ENCODE measurements at regions not wholly inside any gene's neighbourhood (a gene's known extent, or its start where the extent isn't known, plus 50 kb on each side); places are given as distances from the start of the nearest gene placed in this dataset.

GRCh38 chr10:81034383-81034782, 496.7 kb downstream of the SH2D4B start:
- DNase-seq: no peak

DNA sequence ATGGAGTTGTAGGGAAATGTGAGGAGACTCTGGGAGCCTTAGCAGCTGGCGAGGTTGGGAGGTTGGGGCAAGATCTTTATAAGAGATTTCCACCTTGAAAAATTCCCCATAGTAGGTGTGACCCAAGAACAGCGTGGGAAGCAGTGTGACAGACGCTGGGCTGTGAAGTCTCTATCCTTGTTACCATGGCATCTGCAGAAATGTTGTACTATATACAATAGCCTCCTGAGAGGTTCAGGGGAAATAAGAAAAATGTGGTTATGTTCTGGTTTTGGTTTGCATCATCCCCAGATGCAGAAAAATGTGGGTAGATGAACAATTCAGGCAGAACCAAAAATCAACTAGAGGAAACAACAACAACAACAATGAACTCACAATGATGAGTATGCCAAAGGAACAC, 498.6 kb downstream of the SH2D4B start:
- DNase-seq: no peak

- DNase-seq: no peak
These were observed 502.3 kb downstream of the SH2D4B start for GRCh38 chr10:81040031-81040430.

DNA sequence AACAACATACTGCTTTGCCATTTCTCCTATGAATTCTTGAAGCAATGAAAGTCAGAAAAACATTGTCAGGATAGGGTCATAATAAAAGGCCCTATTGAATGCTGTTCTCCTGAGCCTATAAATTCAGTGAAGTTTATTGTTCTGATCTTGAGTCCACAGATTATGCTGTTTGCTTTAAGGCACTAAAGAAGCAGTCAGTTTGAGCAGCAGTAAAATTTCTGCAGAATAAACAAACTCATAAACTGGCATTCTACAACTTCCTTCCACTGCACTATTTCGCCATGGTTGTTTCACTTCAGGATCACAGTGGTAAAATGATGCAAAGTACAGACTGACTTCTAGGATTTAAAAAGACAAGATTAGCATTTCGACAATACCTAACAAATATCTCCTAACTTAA, 503.2 kb downstream of the SH2D4B start:
- no peak for DNase-seq

DNA sequence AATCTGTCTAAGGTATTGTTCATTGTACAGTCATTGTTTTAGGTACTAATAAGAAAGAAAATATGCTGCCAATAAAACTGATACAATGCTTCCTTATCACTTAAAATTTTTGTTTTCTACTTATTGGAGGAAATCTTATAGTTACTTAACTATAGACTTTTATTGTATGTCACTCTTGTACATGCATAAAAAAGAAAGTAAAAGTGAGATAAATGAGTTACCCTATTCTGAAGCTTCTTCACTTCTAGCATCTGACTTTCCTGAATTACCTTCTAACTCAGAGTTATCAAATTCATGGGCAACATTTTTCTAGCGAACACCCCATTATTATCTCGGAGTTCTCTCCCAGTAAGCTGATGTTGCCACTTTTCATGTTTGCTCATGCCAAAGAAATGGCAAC, 504.9 kb downstream of the SH2D4B start:
- no peak for DNase-seq

DNA sequence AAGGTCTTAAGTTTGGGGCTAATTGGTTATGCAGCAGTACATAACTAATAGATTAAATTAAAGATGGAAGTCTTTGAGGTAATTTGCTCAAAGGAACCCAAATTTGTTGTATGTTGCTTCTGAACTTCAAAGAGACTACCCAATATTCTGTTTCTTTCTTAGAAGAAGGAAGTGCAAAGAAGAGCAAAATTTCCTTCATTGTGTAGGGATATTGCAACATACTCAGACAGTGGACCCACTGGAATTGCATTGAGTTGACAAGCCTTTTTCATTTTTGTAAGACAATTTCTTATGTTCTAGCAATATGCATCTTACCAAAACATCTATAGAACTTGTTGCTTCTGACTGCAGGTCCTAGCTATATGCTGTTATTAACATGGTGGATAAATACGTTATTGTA, 527.8 kb downstream of the SH2D4B start:
- no peak for DNase-seq

- DNase-seq: no peak
These were observed 530.8 kb downstream of the SH2D4B start for GRCh38 chr10:81068460-81068859.

GRCh38 chr10:81071087-81071796, 533.5 kb downstream of the SH2D4B start:
- DNase-seq: no peak

- no peak for DNase-seq
These were observed 535.5 kb downstream of the SH2D4B start for GRCh38 chr10:81073155-81073554.

DNA sequence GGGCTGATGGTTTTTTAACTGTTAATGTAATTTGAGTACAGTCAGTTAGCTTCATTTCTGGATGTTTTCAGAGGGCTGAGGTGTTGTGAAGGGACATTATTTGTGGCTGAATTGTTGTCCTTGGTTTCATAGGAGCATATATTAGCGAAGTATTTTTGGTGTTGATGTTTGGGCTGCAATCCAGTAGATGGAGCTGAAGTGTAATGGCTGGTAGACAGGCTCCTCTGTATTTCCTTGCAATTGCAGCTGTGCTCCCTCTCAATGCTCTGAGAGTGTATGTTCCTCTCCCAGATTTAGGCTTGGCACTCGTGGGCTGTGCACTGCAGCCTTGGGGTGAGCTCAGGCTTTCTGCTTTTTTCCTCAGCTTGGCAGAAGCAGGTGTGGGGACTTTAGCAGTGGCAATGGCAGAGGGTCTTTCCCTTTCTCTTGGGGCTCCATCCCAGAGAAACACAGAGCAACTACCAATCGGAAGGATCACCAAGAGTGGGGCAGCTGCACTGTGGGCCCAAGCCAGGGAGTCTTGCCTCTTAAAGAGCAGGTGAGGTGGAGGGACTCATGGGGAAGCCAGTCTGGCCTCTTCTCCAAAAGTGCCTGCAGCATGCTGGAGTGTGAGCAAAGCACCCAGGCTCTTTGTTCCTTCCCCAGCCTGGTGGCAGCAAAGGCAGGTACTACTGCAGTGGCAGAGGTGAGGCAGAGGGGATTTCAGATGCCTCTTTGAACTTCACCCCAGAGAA, 544.4 kb downstream of the SH2D4B start:
- no peak for DNase-seq

DNA sequence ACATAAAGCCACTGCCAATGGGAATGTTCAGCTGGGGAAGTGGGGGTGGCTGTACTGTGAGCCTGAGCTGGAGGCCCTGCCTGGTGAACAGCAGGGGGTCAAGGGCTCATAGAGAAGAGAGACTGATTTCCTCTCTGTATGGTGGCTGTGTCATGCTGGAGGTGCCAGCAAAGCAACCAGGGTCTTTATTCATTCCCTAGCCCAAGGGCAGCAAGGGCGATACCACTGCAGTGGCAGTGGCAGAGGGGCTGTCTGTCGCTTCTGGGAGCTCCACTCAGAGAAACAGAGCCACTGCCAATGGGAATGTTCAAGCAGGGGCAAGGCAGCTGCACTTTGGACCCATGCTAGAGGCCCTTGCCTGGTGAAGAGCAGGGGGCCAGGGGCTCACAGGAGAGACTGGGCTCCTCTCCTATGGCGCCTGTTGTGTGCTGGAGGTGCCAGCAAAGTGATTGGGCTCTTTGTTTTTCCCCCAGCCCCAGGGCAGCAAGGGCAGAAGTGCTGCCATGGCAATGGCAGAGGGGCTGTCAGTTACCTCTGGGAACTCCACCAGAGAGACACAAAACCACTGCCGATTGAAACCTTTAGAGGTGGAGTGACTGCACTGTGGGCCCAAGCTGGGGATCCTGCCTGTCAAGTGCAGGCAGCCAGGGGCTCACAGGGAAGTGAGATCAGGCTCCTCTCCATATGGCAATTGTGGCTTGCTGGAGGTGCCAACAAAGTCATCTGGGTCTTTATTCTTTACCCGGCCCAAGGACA, 545.1 kb downstream of the SH2D4B start:
- DNase-seq: no peak

DNA sequence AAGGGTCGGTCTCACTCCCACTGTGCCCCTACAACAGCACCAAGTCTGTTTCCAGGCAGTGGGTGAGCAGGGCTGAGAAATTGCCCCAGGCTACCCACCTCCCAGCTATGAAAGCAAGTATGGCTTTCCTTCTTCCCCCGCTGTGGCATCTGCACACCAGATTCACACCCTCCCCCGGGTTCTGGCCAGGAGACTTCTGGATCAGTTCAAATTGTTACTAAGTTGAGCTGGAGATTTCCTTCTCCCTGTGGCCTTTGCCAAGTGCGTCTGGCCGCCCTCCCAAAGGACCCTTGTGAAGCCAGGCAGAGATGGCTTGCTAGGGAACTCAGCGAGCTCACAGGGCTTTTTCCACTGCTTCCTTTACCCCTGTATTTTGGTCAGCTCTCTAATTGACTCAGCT, 555.4 kb downstream of the SH2D4B start:
- DNase-seq: no peak

GRCh38 chr10:81095238-81095637, 557.5 kb downstream of the SH2D4B start:
- no peak for DNase-seq

GRCh38 chr10:81096558-81096957, 558.9 kb downstream of the SH2D4B start:
- DNase-seq: no peak

DNA sequence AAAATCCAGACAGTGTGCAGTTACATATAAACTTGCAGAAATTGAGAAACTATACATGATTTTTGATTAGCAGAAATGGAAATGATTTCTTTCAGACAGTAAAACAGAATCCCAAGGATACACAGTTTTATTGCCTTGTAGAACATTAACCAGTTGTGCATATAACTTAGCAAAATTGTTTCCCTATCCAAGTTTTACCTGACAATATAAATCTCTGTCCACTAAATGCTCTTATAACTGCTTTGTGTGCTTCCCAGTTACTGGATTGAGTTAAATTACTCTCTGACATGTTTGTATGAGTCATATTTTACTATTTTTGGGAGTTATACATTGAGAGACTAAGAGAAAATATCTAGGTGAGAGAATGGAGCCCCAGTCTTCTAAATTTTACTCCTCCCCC, 563.4 kb downstream of the SH2D4B start:
- DNase-seq: no peak

DNA sequence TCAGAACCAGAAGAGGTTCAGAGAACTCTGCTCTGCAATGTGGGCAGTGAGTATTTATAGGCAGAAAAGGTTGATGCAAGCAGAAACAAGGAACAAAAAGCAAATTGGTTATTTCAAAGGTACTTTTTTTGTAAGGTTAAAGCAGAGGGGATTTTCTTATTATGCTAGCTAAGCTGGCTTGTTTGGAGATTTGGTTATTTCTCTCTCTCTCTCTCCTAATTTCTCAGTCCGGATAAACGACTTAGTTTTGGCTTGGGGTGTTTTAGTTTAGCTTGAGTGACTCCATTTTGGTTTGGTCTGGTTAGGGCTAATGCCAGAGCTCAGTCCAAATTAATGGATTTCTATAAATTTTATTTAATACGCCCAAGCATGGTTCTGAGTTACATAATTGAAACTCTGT, 566.8 kb downstream of the SH2D4B start:
- no peak for DNase-seq

- DNase-seq: no peak
These were observed 571.0 kb downstream of the SH2D4B start for GRCh38 chr10:81108516-81109199.

GRCh38 chr10:81109200-81109752, 571.6 kb downstream of the SH2D4B start:
- DNase-seq: no peak

GRCh38 chr10:81116201-81116600, 578.5 kb downstream of the SH2D4B start:
- DNase-seq: no peak

DNA sequence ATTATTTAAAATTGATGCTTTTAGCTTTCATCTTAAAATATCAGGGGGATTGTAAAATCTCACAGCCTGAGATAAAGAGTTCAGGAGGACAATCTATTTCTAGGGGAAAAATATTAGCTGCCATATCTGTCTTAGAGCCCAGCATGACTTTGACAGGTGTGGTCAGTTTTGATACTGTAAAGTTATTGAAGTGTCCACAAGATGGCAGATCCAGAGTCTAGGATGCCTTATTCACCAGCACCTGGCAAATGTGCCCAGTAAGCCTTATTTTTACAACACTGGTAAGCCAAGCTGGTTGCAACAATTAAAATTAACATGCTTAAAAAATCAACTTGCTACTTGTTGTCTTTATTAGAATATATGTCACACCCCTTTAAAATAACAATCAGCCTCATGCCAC, 579.3 kb downstream of the SH2D4B start:
- no peak for DNase-seq

GRCh38 chr10:81127931-81128330, 590.2 kb downstream of the SH2D4B start:
- DNase-seq: no peak

DNA sequence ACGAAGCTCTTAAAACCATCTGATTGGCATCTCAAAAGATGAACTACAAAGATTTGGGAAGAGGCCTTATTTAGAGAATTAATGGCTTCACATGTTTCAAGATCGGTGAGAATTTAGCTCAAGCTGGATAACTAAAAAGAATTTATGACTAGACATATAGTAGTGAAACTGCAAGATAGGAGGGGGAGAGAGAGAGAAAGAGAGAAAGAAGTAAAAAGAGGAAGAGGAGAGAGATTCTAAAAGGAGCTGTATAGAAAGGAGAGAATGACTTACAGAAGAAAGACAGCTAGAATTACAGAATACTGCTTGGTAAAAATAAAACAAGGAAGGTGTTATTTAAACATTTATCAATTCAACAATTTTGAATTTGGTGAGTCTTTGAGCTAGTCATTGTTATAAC, 592.3 kb downstream of the SH2D4B start:
- DNase-seq: no peak

GRCh38 chr10:81135851-81136250, 598.1 kb downstream of the SH2D4B start:
- DNase-seq: no peak
